Skin of body (tissue), 1 donor: ENCODE measurements at regions not wholly inside any gene's neighbourhood (a gene's known extent, or its start where the extent isn't known, plus 50 kb on each side); places are given as distances from the start of the nearest gene placed in this dataset.

Experiments used
- DNase-seq: peaks from one replicate; lab custom pipeline; 2025; lab: John Stamatoyannopoulos, UW

DNA sequence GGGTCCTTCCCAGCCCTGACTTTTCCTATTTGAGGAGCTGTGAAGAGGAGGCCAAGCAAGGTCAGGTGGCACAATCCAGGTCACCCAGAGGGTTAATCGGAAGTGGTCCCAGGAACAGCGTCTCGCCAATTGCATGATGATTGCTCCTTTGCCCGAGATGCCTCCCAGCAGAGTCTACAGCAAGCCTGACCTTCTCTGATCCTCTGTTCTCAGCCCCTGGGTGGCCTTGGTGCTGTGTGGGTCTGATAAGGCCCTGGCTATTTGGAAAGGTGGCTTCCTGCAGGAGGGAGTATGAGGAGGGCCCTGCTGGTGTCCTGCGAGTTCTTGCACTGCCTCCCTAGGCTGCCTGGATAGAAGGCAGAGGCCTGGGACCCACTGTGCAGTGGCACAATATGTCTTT lies 116.2 kb downstream of the FOXD2 start:
- DNase-seq: no peak

GRCh38 chr1:47554901-47555300 lies 117.1 kb downstream of the FOXD2 start:
- DNase-seq: no peak

GRCh38 chr1:47555306-47555705 lies 117.5 kb downstream of the FOXD2 start:
- no peak for DNase-seq

- no peak for DNase-seq
These were observed 118.2 kb downstream of the FOXD2 start for GRCh38 chr1:47555841-47556560.

DNA sequence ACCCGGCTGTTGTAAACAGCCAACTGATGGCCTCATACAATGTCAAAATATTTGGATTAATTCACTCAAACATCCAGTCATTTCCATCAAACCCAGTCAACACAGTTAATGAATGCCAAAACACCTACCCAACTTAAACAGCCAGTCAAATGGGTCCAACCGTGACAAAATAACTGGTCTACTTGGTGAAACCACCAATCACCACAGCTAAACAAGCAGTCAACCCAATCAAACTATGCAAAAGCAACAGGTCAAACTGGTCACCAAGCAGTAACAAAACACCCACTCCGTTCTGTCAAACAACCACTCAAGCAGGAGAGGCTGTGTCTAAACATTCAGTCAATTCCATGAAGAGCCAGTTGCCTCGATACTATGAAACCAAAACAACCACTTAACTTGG lies 119.2 kb downstream of the FOXD2 start:
- DNase-seq: no peak

DNA sequence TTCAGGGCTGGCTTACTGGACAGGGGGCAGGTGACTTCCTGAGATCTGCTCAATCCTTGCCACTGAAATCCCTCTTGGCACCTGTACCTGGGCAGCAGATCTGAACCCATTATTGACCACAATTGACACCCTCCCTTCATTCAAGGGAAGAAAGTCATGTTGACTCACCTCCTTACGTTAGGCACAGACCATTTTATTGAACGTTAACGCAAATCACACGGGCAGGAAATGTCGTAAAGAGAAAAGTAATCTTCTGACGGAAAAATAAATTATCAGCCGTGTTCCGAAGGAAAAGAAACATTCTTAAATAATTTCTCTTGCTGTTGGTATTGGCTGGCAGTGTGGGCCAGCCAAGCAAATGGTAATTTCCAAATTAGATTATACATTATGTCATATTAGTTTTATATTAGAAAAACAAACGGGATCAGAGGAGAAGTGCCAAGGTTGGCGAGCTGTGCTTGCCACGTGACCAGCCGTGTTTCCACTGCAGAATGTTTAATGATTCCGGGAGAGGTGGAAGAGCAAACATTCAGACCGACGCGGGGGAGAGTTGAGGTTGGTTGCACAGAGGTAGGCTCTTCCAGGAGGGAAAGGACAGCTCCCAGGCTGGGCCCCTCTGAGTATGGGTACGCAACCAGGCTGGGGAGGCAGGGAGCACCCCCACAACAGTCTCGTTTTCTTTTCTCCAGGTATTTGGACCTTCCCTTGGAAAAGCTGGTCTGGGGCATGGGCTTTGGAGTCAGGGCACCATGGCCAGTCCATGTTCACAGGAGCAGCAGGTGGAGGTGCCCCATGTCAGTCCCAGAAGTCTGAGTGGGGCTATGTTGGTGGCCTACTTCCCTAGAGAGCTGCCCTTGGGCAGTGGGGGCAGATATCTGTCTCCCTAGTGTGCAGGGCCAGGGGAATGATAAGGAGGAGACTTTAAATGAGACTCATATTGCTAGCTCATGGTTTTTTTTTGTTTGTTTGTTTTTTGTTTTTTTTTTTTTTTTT lies 121.1 kb downstream of the FOXD2 start:
- no peak for DNase-seq

DNA sequence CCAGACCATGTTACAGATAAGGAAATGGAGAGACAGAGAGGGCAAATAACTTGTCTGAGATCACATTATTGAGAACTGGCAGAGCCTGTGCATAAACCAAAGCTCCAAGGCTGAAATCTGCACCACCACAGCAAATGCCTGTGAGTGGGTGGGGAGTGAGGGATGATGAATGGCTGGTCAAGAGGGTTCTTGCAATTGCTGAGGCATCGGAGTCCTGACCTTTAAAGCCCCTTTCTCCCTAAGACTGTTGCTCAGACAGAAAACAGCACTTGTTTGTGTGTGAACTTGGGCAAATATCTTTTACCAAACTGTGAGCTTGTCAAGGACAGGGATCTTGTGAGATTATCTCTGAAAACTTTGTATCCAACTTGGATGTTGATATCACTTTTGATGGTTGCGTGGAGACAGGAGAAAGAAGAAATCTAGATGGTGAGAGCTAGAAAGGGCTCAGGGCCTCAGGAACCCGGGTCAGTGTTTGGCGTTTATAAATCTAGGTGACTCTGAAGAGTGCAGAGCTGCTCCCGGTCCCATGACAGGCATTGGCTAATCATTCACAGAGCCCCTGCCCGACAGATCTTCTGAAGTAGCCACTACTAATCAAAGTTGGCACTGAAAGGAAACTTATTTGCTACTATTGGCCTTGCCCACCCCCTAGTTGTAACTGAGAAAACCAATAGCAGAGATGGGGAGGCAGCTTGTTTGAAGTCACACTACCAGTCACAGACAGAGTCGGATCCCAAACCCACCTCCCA lies 122.3 kb downstream of the FOXD2 start:
- DNase-seq: no peak

DNA sequence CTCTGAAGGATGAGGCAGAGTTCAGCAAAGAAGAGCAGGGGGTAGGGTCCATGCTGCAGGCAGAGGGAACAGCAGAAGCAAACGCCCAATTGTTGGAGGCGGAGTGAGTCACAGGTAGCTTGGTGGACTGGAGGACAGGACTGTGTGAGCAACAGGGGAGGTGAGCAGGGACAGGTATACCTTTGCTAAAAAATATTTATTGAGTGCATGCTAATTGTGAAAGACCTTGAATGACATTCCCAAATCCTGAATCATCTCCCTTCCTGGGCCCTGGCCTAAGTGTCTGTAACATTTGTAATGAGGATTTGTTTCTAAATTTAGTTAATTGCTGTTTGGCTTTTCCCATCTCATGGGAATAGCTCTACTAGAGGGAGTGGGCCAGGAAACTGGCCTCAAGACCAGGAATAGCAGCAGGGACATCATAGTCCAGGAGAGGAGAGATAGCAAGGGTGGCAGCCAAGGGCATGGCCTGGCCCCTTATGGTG lies 123.7 kb downstream of the FOXD2 start:
- no peak for DNase-seq

DNA sequence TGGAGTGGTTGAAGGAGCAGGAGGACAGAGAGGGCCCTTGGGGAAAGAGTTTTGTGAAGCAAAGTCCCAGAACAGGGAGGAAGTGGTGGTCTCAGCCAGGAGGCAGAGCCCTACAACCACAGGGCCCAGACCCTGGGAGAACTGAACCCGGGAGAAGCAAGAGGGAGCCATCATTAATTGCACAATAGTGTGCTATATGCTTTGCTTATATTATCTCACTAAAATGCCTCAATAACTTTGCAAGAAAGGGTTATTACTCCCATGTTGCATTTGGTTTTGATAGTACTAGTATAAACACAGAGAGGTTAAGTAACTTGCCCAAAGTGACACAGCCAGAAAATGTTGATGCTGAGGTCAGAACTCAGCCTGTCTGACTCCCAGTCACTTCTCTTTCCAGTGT lies 124.3 kb downstream of the FOXD2 start:
- DNase-seq: no peak

GRCh38 chr1:47562799-47563198 lies 125.0 kb downstream of the FOXD2 start:
- no peak for DNase-seq

GRCh38 chr1:47563201-47563600 lies 125.4 kb downstream of the FOXD2 start:
- DNase-seq: no peak

DNA sequence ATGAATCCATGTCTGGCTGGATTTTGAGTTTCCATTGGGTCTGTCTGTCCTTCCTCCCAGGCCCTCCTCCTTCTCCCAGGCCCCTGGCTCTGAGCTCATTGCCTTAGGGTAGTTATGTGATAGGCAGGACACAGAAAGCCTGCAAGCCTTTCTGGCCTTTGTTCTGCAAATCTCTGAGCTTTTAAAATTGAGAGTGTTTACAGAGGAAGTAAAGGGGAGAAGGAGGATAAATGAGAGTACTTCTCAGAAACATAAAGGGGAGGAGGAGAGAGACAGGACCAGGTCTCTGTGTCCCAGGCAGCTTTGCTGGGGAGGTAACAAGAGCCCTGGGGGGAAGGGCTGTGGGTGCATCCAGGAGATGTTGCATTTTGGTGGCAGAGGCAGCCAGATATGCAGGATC lies 126.7 kb downstream of the FOXD2 start:
- DNase-seq: no peak

DNA sequence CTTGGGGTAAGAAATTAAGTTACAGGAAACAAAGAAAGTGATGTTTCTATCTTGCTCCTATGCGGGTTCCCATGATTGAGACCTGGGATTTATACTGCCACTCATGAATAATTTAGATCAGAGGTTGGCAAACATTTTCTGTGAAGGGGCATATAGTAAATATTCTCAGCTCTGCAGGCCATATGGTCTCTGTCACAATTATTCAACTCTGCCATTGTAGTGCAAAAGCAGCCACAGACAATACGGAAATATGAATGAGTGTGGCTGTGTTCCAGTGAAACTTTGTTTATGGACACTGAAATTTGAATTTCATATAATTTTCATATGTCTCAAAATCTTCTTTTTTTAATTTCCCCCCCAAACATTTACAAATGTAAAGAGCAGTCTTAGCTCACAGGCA lies 127.2 kb downstream of the FOXD2 start:
- no peak for DNase-seq

DNA sequence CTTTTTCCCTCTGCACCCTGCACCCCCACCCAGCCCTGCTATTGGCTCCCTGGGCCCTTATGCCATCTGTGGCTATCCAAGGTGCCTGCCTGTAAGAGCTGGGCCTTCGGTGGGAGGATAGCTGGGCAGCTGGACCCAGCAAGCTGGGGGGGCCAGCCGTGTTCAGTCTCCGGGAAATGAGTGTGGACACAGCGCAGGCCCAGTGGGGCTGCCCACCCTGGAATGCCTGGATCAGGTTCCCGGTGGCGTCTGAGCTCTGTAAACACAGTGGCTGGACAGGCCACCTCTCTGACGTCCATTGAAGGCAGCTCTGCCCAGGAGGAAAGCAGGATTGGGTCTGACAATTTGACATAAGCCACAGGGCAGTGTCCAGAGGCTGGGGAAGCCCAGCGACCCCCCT lies 127.8 kb downstream of the FOXD2 start:
- no peak for DNase-seq

- no peak for DNase-seq
These were observed 130.9 kb downstream of the FOXD2 start for GRCh38 chr1:47568763-47569162.

DNA sequence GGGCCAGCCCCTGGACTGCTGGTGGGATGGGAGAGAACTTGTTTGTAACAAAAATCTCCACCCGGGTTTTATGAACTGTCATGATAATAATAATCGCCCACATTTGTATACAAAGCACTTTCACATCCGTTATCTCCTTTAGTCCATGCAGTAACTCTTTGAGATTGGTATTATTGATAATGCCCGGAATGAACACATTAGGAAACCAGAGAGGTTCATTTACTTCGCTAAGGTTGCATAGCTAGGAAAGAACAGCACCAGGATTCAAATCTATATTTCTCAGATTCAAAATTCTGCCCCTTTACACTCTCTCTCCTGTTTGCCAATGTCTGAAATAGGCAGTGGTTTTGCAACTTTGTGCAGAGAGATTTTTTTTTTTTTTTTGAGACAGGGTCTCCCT lies 131.4 kb downstream of the FOXD2 start:
- no peak for DNase-seq

GRCh38 chr1:47569681-47570470 lies 132.0 kb downstream of the FOXD2 start:
- DNase-seq: peak; percentile 17

- DNase-seq: no peak
These were observed 133.3 kb downstream of the FOXD2 start for GRCh38 chr1:47571161-47571560.

GRCh38 chr1:47571952-47572351 lies 134.1 kb downstream of the FOXD2 start:
- no peak for DNase-seq

- no peak for DNase-seq
These were observed 135.0 kb downstream of the FOXD2 start for GRCh38 chr1:47572731-47573430.
